ENCODE measurements at regions not wholly inside any gene's neighbourhood (a gene's known extent, or its start where the extent isn't known, plus 50 kb on each side); places are given as distances from the start of the nearest gene placed in this dataset.

DNA sequence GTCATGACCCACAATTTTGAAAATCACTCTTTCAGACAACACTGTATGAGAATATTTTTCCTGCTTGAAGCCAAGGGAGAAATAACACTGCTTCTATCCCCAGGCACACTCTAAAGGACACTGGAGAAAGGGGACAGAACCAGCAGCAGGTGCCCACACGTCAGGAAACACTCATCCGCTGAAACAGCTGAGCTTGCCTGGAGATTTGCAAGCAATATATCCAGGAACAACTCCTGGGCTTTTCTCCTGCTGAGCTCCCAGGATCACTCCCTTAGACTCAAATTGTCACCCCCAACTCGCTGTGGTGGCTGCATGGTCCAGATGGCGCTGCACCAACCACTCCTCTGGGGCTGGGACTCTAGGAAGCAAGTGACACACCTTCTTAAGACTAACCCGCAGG, 186.7 kb downstream of the ARL4C start:
- in situ Hi-C loops (cut with HindIII; ENCODE audit: low sequenced_read_pairs) = no loop called here

DNA sequence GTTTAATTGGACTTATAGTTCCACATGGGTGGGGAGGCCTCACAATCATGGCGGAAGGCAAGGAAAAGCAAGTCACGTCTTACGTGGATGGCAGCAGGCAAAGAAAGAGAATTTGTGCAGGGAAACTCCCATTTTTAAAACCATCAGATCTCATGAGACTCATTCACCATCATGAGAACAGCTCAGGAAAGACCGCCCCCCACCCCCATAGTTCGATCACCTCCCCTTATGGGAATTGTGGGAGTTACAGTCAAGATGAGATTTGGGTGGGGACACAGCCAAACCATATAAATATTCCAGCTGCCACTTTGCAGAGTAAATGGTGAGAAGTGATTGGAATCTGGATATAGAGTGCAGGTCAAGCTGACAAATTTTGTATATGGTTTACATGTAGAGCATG, 187.4 kb downstream of the ARL4C start:
- in situ Hi-C loops (cut with HindIII; ENCODE audit: low sequenced_read_pairs) = no loop called here

DNA sequence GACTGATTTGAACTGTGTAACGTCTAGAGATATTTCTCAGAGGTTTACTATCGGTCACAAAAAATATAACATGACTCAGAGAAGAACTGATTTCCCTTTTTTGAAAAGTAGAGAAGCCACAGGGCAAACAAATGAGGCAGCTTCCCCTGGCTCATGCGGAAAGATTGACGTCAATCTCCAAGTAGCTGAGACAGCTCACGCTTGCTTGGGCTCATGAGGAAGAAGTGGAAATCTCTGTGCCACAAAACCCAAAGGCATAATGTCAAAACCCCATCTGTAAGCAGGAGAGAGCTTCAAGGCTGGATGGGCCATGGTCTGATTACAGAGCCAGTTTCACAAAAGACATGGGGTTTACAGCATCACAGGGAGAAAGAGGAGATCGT, 188.1 kb downstream of the ARL4C start:
- in situ Hi-C loops (cut with HindIII; ENCODE audit: low sequenced_read_pairs) = no loop called here

DNA sequence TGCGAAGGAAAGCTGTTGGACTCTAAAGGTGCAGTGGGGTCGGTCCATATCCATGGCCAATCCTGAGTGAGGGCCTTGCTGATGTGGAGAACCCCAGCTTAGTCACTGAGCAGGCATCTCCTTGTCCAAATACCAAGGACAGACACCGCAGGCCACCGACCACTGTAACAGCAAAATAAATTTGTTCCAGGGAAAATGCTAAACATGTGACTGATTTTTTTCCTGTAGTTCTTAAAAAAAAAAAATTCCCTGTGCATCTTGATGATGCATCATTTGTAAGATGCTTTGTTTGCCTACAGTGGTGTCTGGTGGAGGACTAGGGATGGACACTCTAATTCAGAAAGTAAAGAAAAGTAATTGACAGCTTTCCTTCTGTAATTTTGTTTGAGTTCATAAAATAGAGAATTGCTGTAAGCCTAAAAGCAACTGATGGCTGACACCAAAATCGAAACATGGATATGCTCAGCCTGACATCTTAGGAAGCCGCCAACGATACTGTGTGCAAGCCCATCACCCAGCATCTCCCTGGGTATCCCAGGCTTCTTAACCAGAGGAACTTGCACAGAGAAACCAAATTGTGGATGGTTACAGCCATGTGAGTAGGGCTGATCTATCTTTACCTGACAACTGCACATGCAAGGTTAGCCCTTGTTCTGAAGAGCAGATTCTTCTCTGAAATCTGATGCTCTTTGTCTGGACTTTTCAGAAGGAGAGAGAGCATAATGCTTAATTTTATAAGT, 188.6 kb downstream of the ARL4C start:
- in situ Hi-C loops (cut with HindIII; ENCODE audit: low sequenced_read_pairs) = no loop called here

DNA sequence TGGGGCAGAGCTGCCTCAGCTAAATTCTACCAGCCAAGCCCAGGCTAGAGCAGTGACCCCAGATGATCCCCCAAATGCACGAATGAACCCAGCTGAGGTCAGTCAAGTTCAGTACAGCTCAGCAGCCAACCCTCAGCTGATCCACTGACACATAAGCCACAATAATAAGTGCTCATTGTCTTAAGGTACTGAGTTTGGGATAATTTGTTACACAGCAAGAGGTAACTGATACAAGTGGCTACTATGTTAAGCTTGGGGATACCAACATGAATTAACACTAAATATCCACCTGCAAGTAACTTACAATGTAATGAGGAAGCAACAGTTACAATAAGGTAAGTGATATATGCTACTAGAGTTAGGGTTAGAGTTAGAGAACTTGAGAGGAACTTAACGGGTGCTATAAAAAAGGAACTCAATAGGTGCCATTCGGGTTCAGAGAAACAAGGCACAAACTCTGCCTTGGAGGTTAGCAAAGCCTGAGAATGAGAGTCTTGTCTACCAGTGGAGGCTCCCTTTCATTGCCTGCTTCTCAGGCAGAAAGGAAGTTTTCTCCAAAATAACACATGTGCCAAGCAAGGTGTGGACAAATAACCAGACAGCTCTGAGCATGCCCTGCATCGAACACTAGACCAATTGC, 189.4 kb downstream of the ARL4C start:
- in situ Hi-C loops (cut with HindIII; ENCODE audit: low sequenced_read_pairs) = no loop called here

DNA sequence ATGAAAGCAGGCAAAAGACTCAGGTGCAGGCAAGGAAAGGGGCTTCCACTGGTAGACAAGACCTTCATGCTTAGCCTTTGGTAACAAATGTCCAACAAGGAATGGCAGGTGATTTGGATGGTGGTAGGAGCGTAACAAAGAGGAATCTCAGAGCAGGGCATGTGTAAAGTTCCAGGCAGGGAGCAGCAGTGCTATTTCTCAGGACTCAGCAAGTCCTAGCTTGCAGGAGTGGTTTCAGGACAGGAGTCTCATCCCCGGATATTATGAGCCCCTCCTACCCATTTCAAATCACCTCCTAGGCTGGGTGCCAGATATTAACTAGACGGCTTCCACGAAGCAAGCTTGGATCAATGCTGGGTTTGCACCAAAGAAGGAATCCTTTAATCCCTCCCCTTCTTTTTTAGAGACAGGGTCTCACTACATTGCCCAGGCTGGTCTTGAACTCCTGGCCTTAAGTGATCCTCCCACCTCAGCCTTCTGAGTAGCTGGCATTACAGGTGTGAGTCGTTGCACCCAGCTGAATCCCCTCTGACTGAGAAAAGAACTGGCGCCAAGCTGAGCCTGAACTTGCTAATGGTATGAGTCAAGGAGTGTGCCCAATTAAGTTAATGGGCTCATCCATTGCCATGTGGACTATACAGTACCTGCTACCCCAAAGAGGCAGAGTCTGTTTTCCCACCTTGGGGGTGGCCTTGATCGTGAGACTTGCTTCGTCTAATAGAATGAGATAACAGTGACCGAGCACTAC, 190.3 kb downstream of the ARL4C start:
- in situ Hi-C loops (cut with HindIII; ENCODE audit: low sequenced_read_pairs) = no loop called here

DNA sequence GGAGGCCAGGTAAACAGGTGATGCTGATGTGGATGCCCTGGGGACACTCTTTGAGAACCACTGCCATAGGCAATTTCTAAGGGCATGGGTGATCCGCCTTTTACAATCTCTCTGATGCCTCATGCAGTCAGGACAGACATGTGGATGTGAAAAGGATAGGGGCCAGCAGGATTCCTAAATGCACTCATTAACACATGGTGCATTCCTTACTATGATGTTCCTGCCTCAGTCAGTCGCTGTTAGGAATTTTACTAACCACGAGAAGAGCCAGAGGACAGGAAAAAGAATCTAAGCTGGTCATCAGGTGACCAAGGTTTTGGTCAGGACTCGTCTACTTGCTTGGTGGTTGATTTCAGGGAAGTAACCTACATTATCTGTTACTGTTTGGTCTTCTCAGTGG, 191.0 kb downstream of the ARL4C start:
- in situ Hi-C loops (cut with HindIII; ENCODE audit: low sequenced_read_pairs) = no loop called here

DNA sequence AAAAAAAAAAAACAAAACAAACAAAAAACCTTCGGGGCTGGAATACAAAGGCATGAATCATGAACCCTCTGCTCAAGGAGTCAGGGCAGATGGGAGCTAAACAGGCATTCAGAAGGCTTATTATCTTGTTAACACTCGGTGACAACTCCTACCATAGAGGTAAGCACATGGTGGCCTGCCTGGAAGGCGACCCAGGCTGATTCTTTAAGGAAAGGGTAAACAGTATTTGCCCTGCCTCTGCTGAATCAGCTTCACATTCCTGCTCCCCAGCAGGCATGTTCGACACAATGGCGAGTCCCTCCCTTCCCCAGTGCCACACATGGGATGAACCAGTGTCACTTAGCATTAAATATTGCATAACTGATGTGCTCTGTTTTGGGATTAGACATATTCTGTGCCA, 191.9 kb downstream of the ARL4C start:
- in situ Hi-C loops (cut with HindIII; ENCODE audit: low sequenced_read_pairs) = no loop called here

DNA sequence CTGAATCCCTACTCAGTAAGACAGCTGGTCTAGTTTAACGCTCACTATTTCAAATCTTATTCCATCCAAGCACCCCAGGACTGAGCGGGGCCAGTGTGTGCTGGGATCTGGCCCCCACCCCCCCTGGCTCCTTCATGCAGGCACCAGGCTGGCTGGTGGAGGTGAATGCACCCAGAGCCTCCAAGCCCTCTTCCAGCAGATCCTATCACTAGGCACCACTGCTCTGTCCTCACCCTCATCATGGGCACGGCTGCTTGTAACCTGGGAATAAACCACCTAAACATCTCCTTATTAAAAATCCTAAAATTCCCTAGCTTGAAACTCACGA, 194.3 kb downstream of the ARL4C start:
- in situ Hi-C loops (cut with HindIII; ENCODE audit: low sequenced_read_pairs) = no loop called here

DNA sequence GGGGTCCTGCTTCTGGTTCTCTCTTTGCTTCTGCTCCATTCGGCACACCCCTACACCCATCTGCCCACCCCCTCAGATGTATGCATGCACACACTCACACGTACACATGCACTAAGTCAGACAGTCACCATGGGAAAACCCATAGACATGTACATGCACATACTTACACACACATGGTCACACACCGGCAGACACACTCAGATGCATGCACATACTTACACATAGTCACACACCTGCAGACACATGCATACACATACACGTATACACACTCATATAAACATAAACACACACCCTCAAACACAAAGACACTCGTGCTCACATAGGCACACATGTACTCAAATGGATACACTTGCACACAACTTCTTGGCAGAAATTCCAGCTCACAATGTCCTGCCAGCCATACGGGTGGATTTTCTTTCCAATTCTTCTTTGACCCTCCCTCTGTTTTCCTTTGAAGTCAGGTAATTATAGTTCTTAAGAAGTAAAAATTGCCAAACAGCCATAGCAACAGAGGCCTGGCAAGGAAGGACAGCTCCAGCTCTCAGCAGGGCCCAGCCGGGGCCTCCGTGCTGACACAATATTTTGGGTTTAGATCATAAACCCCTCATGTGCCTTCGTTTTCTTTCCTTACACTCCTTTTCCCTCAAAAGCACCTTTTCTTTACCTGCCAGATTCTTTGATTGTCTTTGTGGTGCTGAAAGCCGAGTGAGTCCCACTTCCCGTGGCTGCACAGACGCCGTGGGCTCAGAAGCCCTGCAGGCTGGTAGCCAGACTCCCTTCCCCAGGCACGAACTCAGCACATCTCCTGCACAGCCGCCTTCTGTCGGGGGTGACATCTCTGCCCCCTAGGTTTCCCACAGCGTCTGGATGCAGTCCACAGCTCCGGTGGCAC, 195.7 kb downstream of the ARL4C start:
- in situ Hi-C loops (cut with HindIII; ENCODE audit: low sequenced_read_pairs) = no loop called here

DNA sequence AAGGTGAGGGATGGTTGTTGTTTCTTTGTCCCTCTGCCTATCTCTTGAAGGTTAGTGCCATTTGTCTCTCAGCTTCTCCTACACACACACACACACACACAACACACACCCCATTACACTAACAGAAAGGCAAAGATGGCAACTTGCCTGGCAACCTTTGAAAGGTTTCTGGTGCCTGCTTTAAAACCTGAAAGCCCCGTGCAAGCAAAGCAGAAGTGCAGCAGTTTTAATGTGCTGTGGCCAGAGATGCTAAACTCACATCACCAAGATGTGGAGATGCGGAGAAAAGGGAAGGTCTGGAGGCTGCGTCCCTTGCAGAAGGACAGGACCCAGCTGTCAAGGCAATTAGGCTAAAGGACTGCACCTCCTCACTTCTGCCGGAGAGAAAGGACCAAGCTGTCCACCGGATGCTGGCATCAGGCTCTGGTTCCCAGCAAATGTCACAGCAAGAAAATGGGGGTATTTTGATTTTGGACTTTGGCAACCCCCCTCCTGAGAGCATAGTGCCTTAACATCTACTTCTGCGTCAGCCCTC, 196.4 kb downstream of the ARL4C start:
- in situ Hi-C loops (cut with HindIII; ENCODE audit: low sequenced_read_pairs) = no loop called here

DNA sequence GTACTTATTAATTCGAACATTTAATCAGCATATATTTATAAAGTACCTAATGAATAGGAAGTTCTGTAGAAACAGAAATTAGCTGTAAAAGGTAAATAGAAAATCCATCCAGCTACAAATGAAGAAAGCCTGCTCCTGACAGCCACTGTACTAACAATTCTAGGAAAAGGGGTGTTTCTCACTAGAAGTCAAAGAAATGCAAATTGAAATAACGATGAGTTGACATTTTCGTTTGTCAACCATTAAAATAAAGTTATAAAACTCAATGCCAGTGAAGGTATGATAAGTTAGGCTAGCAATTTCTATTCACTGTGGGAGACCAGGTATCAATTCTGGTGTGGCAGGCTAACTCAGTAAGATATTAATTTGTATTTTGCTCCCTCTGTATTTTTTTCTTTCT, 198.0 kb downstream of the ARL4C start:
- in situ Hi-C loops (cut with HindIII; ENCODE audit: low sequenced_read_pairs) = no loop called here

DNA sequence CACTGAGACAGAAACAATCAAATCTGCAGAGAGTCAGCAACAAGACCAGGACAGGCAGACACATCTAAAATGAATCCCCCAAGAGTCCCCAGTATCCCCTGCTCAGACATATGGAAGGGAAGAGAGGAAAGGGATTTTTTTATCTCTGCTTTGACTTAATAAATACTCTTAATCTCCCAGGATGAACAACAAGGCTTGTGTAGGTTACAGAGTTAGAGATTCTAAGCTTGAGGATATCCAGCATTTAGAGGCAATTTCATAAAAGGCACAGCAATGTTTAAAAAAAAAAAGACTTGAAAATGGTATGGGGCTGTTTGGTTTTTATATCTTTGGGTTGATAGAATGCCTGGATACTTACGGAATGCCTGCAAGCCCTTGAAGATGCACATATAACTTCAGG, 199.9 kb downstream of the ARL4C start:
- in situ Hi-C loops (cut with HindIII; ENCODE audit: low sequenced_read_pairs) = no loop called here

DNA sequence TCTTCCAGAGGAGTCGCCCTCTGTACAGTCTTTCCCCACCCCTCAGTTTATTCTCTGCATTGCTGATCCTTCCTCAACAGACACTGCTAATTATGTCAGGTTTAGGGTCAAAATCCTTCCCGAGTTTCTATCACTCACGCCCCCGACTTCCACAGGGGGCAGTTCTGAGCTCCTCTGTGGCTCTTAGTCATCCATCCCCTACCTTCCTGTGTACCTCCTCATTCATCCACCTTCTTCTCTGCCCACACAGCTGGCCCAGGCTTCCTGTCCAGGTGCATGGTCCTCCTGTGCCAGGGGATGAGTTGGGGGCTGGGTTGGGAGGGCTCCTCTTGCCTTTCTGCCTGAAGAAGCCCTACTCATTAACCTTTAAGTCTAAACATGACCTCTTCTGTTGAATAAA, 202.9 kb downstream of the ARL4C start:
- in situ Hi-C loops (cut with HindIII; ENCODE audit: low sequenced_read_pairs) = loop anchor here (5.0 kb wide), 1 partner anchor 208 kb away; no protein-coding TSS in a partner anchor

DNA sequence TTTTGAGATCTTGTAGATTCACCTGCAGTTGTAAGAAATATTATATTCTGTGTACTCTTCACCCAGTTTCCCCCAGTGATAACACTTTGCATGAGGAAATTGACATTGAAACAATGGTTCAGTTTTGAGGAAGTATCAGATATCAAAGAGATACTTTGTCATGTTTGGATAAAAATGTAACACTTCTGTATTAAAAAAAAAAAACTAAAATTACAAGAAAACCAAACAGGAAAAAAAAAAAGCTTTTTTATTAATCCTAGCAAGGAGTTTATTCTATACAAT, 204.0 kb downstream of the ARL4C start:
- in situ Hi-C loops (cut with HindIII; ENCODE audit: low sequenced_read_pairs) = loop anchor here (5.0 kb wide), 1 partner anchor 209 kb away; no protein-coding TSS in a partner anchor

DNA sequence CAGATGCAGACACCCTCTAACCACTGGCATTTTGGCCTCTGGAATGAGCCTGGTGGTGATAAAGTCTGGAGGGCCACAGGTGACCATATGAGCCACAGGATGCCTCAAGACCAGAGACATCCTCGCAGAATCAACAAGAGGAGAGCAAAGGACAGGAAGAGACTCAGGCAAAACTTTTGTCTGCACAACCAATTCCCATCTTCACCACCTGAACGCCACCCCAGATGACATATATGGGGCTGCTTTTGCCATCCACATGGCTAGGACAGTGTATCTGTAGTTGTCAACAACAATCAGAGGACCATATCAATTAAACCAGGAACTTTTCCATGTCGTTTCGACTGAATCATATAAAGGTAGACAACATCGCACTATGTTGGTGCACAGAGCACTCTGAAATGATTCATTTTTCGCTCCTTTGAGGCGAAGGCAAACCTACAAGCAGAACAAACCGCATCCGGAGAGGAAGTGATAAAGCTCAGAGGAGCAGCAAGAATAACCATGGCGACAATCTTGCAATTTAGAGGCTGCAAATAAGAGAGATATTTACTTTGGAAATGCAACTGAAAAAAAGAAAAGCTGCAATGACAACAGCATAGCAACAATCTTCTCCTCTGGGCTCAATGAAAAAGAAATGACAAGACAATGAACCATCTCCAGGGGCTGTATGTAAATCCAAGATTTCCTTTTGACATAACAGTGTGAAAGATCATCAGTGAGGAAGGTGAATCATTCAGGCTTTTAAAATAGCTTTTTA, 204.5 kb downstream of the ARL4C start:
- in situ Hi-C loops (cut with HindIII; ENCODE audit: low sequenced_read_pairs) = loop anchor here (5.0 kb wide), 1 partner anchor 210 kb away; no protein-coding TSS in a partner anchor

DNA sequence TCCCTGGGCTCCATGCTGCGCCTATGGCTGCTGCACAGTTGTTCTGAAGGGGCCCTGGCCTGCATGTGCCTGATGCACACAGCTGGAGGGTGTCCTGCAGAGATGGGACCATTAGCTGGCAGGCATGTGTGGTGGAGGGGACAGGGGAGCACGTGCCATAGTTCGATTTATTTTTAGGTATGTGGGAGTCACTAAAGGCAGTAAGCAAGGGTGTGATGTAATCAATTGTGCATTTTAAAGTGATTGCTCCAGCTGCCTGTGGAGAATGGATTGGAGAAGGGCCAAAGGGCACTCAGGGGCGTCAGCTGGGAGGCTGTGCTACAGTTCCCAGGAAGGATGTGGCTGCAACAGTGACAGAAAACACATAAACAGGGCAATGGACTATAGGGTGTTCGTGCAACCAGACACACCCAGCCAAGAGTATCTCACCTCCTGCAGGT, 205.1 kb downstream of the ARL4C start:
- in situ Hi-C loops (cut with HindIII; ENCODE audit: low sequenced_read_pairs) = loop anchor here (5.0 kb wide), 1 partner anchor 211 kb away; no protein-coding TSS in a partner anchor

DNA sequence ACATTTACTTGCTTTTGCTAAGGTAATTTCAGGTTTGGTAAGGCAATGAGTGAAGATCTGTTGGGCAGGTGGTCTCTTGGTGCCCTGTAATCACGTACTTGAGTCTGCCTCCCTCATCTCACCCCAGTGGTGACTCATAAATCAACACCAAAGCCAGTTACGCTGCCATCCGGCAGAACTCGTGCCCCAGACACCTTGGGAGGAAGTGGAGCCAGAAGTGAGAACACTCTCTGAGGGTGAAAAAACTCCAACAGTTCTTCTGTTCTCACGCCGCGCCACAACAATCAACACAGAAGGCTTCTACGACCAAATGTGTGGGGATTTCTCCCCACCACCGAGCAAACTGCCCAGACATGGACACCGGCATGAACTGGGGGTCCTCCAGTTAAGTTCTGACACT, 206.2 kb downstream of the ARL4C start:
- in situ Hi-C loops (cut with HindIII; ENCODE audit: low sequenced_read_pairs) = loop anchor here (5.0 kb wide), 1 partner anchor 212 kb away; no protein-coding TSS in a partner anchor

DNA sequence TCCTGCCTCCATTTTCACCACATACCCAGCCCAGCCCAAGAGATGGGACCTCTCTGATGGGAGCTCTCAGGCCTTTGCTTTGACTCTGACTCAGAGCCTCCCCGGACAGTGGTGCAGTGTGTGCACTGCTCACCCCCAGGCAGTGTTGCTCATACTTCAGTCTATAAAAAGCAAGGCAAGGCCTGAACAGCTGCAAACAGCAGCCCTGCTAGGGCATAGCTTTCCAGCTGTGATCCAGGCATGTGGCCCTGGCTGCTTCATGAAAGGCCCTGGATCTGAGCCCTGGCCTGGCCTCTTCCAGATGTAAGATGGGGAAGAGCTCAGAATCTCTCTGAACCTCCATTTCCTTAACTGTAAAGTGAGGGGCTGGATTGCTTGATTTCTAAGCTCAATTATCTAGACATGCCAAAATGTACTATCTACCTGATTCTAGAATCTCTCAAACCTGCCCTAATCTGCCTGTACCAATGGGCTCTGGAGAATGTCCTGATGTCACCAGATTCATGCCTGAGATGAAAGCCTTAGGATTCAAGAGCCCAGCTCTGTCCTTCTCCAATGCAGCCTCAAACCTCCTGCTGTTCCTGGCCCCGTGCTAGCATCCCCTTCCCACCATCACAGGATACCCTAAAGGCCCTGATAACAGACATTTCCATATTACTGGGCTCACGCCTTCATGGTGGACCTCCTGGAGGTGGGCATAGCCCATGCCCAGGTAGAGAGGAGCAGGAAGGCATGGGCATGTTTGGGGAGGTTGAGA, 206.9 kb downstream of the ARL4C start:
- in situ Hi-C loops (cut with HindIII; ENCODE audit: low sequenced_read_pairs) = loop anchor here (5.0 kb wide), 1 partner anchor 212 kb away; no protein-coding TSS in a partner anchor
